ENCODE measurements at regions not wholly inside any gene's neighbourhood (a gene's known extent, or its start where the extent isn't known, plus 50 kb on each side); places are given as distances from the start of the nearest gene placed in this dataset.

DNA sequence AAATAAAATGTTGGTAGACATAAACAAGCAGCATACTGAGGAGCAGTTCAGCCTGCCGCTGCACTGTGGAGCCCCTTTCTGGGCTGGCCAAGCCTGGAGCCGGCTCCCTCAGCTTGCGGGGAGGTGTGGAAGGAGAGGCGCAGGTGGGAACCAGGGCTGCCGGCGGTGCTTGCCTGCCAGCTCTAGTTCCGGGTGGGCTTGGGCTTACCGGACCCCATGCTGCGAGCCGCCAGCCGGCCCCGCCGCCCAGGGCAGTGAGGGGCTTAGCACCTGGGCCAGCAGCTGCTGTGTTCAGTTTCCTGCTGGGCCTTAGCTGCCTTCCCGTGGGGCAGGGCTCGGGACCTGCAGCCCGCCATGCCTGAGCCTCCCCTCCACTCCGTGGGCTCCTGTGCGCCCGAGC, 672.9 kb upstream of the POM121L12 start:
- Histone ChIP-seq H3K4me2 (ENCODE audit: low read depth, low read length, poor library complexity, severe bottlenecking) (no peak overlapping the region), H3K9ac (ENCODE audit: low read length) (no peak overlapping the region), H3K27ac (ENCODE audit: low read depth, low read length) (no peak overlapping the region), H4K20me1 (ENCODE audit: low read depth, low read length) (no peaks in the 10 kb centered on the region), H3K9me2 (replicated peaks; ENCODE audit: insufficient read depth, low read length) (no peaks in the 10 kb centered on the region), H2AFZ (ENCODE audit: low read depth, low read length, severe bottlenecking) (no peak overlapping the region), H3K36me3 (ENCODE audit: low read length) (no peaks in the 10 kb centered on the region), H3K27me3 (ENCODE audit: low read length) (no peaks in the 10 kb centered on the region), H3F3A (ENCODE audit: insufficient read depth) (no peaks in the 10 kb centered on the region), H3K79me2 (ENCODE audit: insufficient read depth, low read length) (no peaks in the 10 kb centered on the region), H3K4me3 (ENCODE audit: insufficient read depth, low read length, poor library complexity, severe bottlenecking) (no peak overlapping the region), H3K9me3 (ENCODE audit: insufficient read depth, low read length) (no peaks in the 10 kb centered on the region)
- TF ChIP-seq EZH2phosphoT487 (conservative IDR thresholded peaks at IDR 0.05; ENCODE audit: low read length): no peak
- TF ChIP-seq, protein P1, sequence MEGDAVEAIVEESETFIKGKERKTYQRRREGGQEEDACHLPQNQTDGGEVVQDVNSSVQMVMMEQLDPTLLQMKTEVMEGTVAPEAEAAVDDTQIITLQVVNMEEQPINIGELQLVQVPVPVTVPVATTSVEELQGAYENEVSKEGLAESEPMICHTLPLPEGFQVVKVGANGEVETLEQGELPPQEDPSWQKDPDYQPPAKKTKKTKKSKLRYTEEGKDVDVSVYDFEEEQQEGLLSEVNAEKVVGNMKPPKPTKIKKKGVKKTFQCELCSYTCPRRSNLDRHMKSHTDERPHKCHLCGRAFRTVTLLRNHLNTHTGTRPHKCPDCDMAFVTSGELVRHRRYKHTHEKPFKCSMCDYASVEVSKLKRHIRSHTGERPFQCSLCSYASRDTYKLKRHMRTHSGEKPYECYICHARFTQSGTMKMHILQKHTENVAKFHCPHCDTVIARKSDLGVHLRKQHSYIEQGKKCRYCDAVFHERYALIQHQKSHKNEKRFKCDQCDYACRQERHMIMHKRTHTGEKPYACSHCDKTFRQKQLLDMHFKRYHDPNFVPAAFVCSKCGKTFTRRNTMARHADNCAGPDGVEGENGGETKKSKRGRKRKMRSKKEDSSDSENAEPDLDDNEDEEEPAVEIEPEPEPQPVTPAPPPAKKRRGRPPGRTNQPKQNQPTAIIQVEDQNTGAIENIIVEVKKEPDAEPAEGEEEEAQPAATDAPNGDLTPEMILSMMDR (IDR thresholded peaks at IDR 0.05; ENCODE audit: insufficient read depth, low read length, poor library complexity, severe bottlenecking): no peak

DNA sequence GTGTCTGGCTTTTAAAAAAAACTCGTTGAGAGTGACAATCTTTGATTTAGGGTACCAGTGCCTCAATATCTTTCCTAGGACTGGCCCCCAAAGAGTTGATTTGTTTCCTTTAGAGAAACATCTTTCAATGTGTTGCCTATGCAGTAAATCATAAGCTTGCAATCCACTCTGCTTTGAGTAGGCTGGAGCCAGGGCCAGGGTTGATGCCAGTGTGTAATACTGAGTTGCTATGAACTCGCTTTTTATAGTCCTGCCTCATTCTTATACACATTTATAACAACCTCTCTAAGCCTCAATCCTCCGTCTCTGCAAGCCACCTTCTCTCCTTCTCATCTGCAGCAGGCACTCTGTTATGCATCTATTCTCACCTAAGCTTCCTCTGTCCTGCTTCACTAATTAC, 674.9 kb upstream of the POM121L12 start:
- no peaks in the 10 kb centered on the region for H3K79me2 ChIP-seq (ENCODE audit: insufficient read depth, low read length)
- no peaks in the 10 kb centered on the region for H4K20me1 ChIP-seq (ENCODE audit: low read depth, low read length)
- H3K4me2 ChIP-seq (ENCODE audit: low read depth, low read length, poor library complexity, severe bottlenecking): no peak overlapping the region
- no peak overlapping the region for H3K27ac ChIP-seq (ENCODE audit: low read depth, low read length)
- TF ChIP-seq, protein P1 (IDR thresholded peaks at IDR 0.05; ENCODE audit: insufficient read depth, low read length, poor library complexity, severe bottlenecking): no peak
- no peak for TF ChIP-seq EZH2phosphoT487 (conservative IDR thresholded peaks at IDR 0.05; ENCODE audit: low read length)
- H3K9me2 ChIP-seq (replicated peaks; ENCODE audit: insufficient read depth, low read length): no peaks in the 10 kb centered on the region
- H3K36me3 ChIP-seq (ENCODE audit: low read length): no peaks in the 10 kb centered on the region
- H3K27me3 ChIP-seq (ENCODE audit: low read length): no peaks in the 10 kb centered on the region
- no peak overlapping the region for H2AFZ ChIP-seq (ENCODE audit: low read depth, low read length, severe bottlenecking)
- no peak overlapping the region for H3K9ac ChIP-seq (ENCODE audit: low read length)
- H3F3A ChIP-seq (ENCODE audit: insufficient read depth): no peaks in the 10 kb centered on the region
- no peaks in the 10 kb centered on the region for H3K9me3 ChIP-seq (ENCODE audit: insufficient read depth, low read length)
- H3K4me3 ChIP-seq (ENCODE audit: insufficient read depth, low read length, poor library complexity, severe bottlenecking): no peak overlapping the region

DNA sequence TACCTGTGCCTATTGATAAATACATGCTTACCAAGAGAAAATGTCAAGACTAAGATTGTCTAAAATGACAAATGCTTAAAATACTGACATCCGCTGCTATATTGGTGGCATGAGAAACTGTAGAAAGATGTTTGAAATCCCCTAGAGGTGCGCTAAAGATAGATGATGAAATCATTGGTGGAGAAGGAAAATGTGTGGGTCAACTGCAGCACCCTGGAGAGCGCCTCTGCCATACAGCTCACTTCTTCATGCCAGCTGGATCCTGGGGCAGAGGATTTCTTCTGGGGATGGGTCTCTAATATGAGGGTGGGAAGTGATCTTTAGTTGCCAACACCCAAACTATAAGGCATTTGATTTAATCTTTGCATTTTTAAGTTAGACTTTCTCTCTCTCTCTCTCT, 680.4 kb upstream of the POM121L12 start:
- Histone ChIP-seq H3K27ac (ENCODE audit: low read depth, low read length) (no peak overlapping the region), H3K4me2 (ENCODE audit: low read depth, low read length, poor library complexity, severe bottlenecking) (no peak overlapping the region), H3K36me3 (ENCODE audit: low read length) (no peaks in the 10 kb centered on the region), H3F3A (ENCODE audit: insufficient read depth) (no peaks in the 10 kb centered on the region), H3K4me3 (ENCODE audit: insufficient read depth, low read length, poor library complexity, severe bottlenecking) (no peak overlapping the region), H3K79me2 (ENCODE audit: insufficient read depth, low read length) (no peaks in the 10 kb centered on the region), H4K20me1 (ENCODE audit: low read depth, low read length) (no peaks in the 10 kb centered on the region), H3K27me3 (ENCODE audit: low read length) (no peaks in the 10 kb centered on the region), H3K9me3 (ENCODE audit: insufficient read depth, low read length) (no peaks in the 10 kb centered on the region), H3K9me2 (replicated peaks; ENCODE audit: insufficient read depth, low read length) (no peaks in the 10 kb centered on the region), H3K9ac (ENCODE audit: low read length) (no peak overlapping the region), H2AFZ (ENCODE audit: low read depth, low read length, severe bottlenecking) (no peak overlapping the region)
- TF ChIP-seq EZH2phosphoT487 (conservative IDR thresholded peaks at IDR 0.05; ENCODE audit: low read length): no peak
- TF ChIP-seq, protein P1 (IDR thresholded peaks at IDR 0.05; ENCODE audit: insufficient read depth, low read length, poor library complexity, severe bottlenecking): no peak
